ENCODE measurements at regions not wholly inside any gene's neighbourhood (a gene's known extent, or its start where the extent isn't known, plus 50 kb on each side); places are given as distances from the start of the nearest gene placed in this dataset.

- no peak for DNase-seq
Measured at GRCh38 chr4:74615411-74615810, 170.5 kb downstream of the AREG start.

- no peak for DNase-seq
Measured at GRCh38 chr4:74618166-74618565, 173.2 kb downstream of the AREG start.

GRCh38 chr4:74618659-74619058, 173.7 kb downstream of the AREG start:
- DNase-seq, result no peak

GRCh38 chr4:74619931-74620702, 174.2 kb downstream of the BTC start:
- no peak for DNase-seq

GRCh38 chr4:74621616-74622015, 172.7 kb downstream of the BTC start:
- DNase-seq, result no peak

- DNase-seq, result peak; percentile 42
Measured at GRCh38 chr4:74623041-74623440, 171.3 kb downstream of the BTC start.

GRCh38 chr4:74624351-74625151, 169.8 kb downstream of the BTC start:
- no peak for DNase-seq

- no peak for DNase-seq
Measured at GRCh38 chr4:74625981-74626380, 168.3 kb downstream of the BTC start.

GRCh38 chr4:74627093-74627492, 167.2 kb downstream of the BTC start:
- DNase-seq, result no peak

- no peak for DNase-seq
Measured at GRCh38 chr4:74627504-74627903, 166.8 kb downstream of the BTC start.

- no peak for DNase-seq
Measured at GRCh38 chr4:74628852-74629620, 165.3 kb downstream of the BTC start.

GRCh38 chr4:74630551-74630950, 163.8 kb downstream of the BTC start:
- DNase-seq, result no peak

GRCh38 chr4:74631338-74631737, 163.0 kb downstream of the BTC start:
- DNase-seq, result no peak

- no peak for DNase-seq
Measured at GRCh38 chr4:74631988-74632387, 162.3 kb downstream of the BTC start.

- DNase-seq, result no peak
Measured at GRCh38 chr4:74632634-74633033, 161.7 kb downstream of the BTC start.

- DNase-seq, result no peak
Measured at GRCh38 chr4:74635074-74635473, 159.2 kb downstream of the BTC start.

GRCh38 chr4:74635490-74636123, 158.7 kb downstream of the BTC start:
- DNase-seq, result no peak

GRCh38 chr4:74638001-74638400, 156.3 kb downstream of the BTC start:
- DNase-seq, result no peak

- no peak for DNase-seq
Measured at GRCh38 chr4:74638689-74639088, 155.6 kb downstream of the BTC start.

- DNase-seq, result no peak
Measured at GRCh38 chr4:74640111-74640903, 154.0 kb downstream of the BTC start.

GRCh38 chr4:74642006-74642405, 152.3 kb downstream of the BTC start:
- DNase-seq, result no peak

GRCh38 chr4:74649193-74649592, 145.1 kb downstream of the BTC start:
- no peak for DNase-seq
